HCT116 (cell line): ENCODE measurements at regions not wholly inside any gene's neighbourhood (a gene's known extent, or its start where the extent isn't known, plus 50 kb on each side); places are given as distances from the start of the nearest gene placed in this dataset.

Experiments used
- ATAC-seq: fragments of 200-7000 bp; cut with Tn5 transposase; 2 replicates; pipeline ENCODE4 v1.9.1; 2020; ENCODE audit warnings: mild to moderate bottlenecking, moderate library complexity
- BruUV-seq: library from RNA; stranded (reverse); fragments of 400-500 nt; replicated peaks from 2 replicates; lab custom pipeline; 2021; lab: Mats Ljungman, UMichigan
- CTCF ChIA-PET: fragments of 300-600 bp; sonication (Branson Sonifier 250); formaldehyde crosslinking; loops from one replicate; lab custom pipeline; 2021; ENCODE audit warnings: antibody characterized with exemption; lab: Charles Lee
- POLR2A ChIA-PET: fragments of 300-600, 350-600 bp; sonication (Branson Sonifier 250); formaldehyde crosslinking; loops from one replicate; lab custom pipeline; 2021; ENCODE audit warnings: antibody characterized with exemption; lab: Charles Lee
- RAD21 ChIA-PET, 2 experiments: fragments of 300-600 bp; sonication (Branson Sonifier 250); formaldehyde crosslinking; loops; one replicate each; lab custom pipeline; 2023; ENCODE audit warnings: low total read pairs in 2 of 2; ENCODE audit not compliant: uncharacterized antibody in 2 of 2, unreplicated experiment in 2 of 2, low non-redundant PET in 1 of 2; lab: Charles Lee
- DNase-seq: peaks from one replicate; pipeline ENCODE4 v3.0.0-alpha.2; 2010; ENCODE audit warnings: low read depth, low spot score
- H2AFZ ChIP-seq: fragments of 200-600 bp; shearing (Covaris generic), sonication (generic); 2 replicates; pipeline ENCODE4 v1.6.1; 2017; ENCODE audit warnings: low read depth, mixed run types, mixed read lengths, antibody characterized with exemption, low read length; ENCODE audit not compliant: poor library complexity, severe bottlenecking
- H3K27ac ChIP-seq: 2 replicates; pipeline ENCODE4 v1.5.1; 2012; ENCODE audit warnings: low read depth, low read length
- H3K27me3 ChIP-seq: fragments of 200-600 bp; sonication (generic); 2 replicates; pipeline ENCODE4 v1.6.1; 2016; ENCODE audit warnings: mixed run types, low read length, mixed read lengths; ENCODE audit not compliant: insufficient read depth
- H3K36me3 ChIP-seq, 2 experiments: fragments of 200-500 bp in 1 of 2; fragments of 200-600 bp in 1 of 2; sonication (Bioruptor generic) in 1 of 2; sonication (generic) in 1 of 2; 2 replicates each; pipeline versions ENCODE4 v1.5.1 to v1.6.1; 2014 to 2016; ENCODE audit warnings: low read length in 2 of 2, inconsistent platforms in 1 of 2, mixed read lengths in 1 of 2, mixed run types in 1 of 2; ENCODE audit not compliant: insufficient read depth in 2 of 2, control insufficient read depth in 1 of 2
- H3K4me1 ChIP-seq, 2 experiments: fragments of 200-600 bp in 1 of 2; sonication (generic) in 1 of 2; 2 replicates each; pipeline versions ENCODE4 v1.5.1 to v1.6.1; 2012 to 2017; ENCODE audit warnings: low read length in 2 of 2, inconsistent platforms in 1 of 2, mild to moderate bottlenecking in 1 of 2, mixed read lengths in 1 of 2, mixed run types in 1 of 2, moderate library complexity in 1 of 2; ENCODE audit not compliant: insufficient read depth in 2 of 2, control insufficient read depth in 1 of 2
- H3K4me2 ChIP-seq: fragments of 200-600 bp; sonication (generic); 2 replicates; pipeline ENCODE4 v1.6.1; 2017; ENCODE audit warnings: mixed run types, low read length, mixed read lengths
- H3K4me3 ChIP-seq, 2 experiments: fragments of 200-600 bp in 1 of 2; sonication (generic) in 1 of 2; replicated peaks in 1 of 2; 2 replicates each; pipeline ENCODE4 v1.5.1; 2011 to 2016; ENCODE audit warnings: low read length in 2 of 2, control low read depth in 1 of 2, low read depth in 1 of 2, mild to moderate bottlenecking in 1 of 2, mixed read lengths in 1 of 2, mixed run types in 1 of 2
- H3K79me2 ChIP-seq: fragments of 200-600 bp; sonication (generic); 2 replicates; pipeline ENCODE4 v1.6.1; 2017; ENCODE audit warnings: mild to moderate bottlenecking, mixed run types, low read length, moderate library complexity, mixed read lengths; ENCODE audit not compliant: insufficient read depth
- H3K9ac ChIP-seq: fragments of 200-600 bp; sonication (generic); 2 replicates; pipeline ENCODE4 v1.6.1; 2016; ENCODE audit warnings: low read length, mixed read lengths
- H3K9me2 ChIP-seq: fragments of 200-600 bp; sonication (generic), shearing (Covaris generic); 2 replicates; pipeline ENCODE4 v1.6.1; 2017; ENCODE audit warnings: mixed run types, mild to moderate bottlenecking, moderate library complexity; ENCODE audit not compliant: insufficient read depth
- H3K9me3 ChIP-seq, 2 experiments: fragments of 200-500 bp in 1 of 2; fragments of 200-600 bp in 1 of 2; sonication (Bioruptor generic) in 1 of 2; sonication (generic) in 1 of 2; 2 replicates each; pipeline ENCODE4 v1.6.1; 2014 to 2017; ENCODE audit warnings: low read length in 2 of 2, mixed read lengths in 2 of 2, inconsistent platforms in 1 of 2, low read depth in 1 of 2, mild to moderate bottlenecking in 1 of 2, mixed run types in 1 of 2, moderate library complexity in 1 of 2; ENCODE audit not compliant: control insufficient read depth in 1 of 2, insufficient read depth in 1 of 2
- H4K20me1 ChIP-seq: fragments of 200-600 bp; sonication (generic), shearing (Covaris generic); 2 replicates; pipeline ENCODE4 v1.6.1; 2017; ENCODE audit warnings: mixed run types, mild to moderate bottlenecking, moderate library complexity; ENCODE audit not compliant: insufficient read depth
- ATF3 ChIP-seq: IDR thresholded peaks from 2 replicates; pipeline ENCODE4 v1.6.1; 2012
- JUND ChIP-seq: IDR thresholded peaks from 2 replicates; pipeline ENCODE4 v1.6.1; 2012
- SIN3A ChIP-seq: IDR thresholded peaks from 2 replicates; pipeline ENCODE4 v1.6.1; 2012; ENCODE audit warnings: low read depth
- TCF7L2 ChIP-seq: IDR thresholded peaks from 2 replicates; pipeline ENCODE4 v1.7.0; 2011; ENCODE audit warnings: borderline replicate concordance, inconsistent platforms; ENCODE audit not compliant: insufficient read depth, insufficient read length; ENCODE audit errors: extremely low read depth
- YY1 ChIP-seq: IDR thresholded peaks from 2 replicates; pipeline ENCODE4 v1.6.1; 2011; ENCODE audit warnings: low read length, low read depth, moderate library complexity, mild to moderate bottlenecking; ENCODE audit not compliant: insufficient replicate concordance; ENCODE audit errors: extremely low read depth
- ZBTB33 ChIP-seq: IDR thresholded peaks from 2 replicates; pipeline ENCODE4 v1.6.1; 2011; ENCODE audit warnings: mild to moderate bottlenecking, low read length, moderate library complexity; ENCODE audit not compliant: insufficient replicate concordance; ENCODE audit errors: extremely low read depth
- intact Hi-C: fragments of 100-400 bp; cut with micrococcal nuclease; formaldehyde crosslinking; loops from 2 replicates; pipeline ENCODE4 v1.10.0; 2022

DNA sequence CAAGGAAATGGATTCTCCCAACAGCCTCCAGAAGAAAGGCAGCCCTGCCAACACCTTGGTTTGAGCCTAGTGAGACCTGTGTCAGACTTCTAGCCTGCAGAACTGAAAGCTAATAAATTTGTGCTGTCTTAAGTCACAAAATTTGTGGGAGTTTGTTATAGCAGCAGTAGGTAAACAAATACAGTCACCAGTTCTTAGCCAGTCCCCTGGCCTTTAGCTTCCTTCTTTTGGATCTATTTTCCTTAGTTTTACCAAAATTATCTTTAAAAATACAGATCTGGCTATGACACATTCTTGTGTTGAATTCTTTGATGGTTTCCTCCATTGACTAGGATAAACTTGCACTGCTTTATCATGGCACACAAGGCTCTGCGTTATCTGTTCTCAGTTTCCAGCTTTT lies 697.9 kb upstream of the FANCL start (continued):
- TF ChIP-seq ZBTB33 (no peak), TCF7L2 (no peak)
- TF ChIP-seq, all 23 proteins: peak for 0

DNA sequence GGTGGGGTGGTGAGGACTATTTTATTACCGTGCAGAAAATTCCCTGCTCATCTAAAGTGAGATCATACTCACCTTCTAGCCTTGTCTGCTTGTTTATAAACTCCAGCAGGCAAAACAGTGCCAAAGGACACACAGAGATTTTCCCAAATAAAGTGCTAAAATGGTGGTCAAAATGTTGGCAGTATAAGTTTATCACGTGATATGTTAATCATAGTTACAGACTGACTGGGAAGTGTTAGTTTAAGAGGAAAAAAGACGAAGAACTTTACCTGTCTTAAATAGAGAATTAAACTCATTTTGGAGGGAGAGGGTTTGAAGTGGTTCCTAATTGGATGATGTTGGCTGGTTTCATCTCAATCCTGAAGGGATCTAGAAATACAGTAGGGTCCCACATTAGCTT lies 691.7 kb upstream of the FANCL start:
- no peaks in the 10 kb centered on the region for H3K79me2 ChIP-seq
- ChIA-PET RAD21 (no interaction called here), CTCF (no interaction called here), POLR2A (no interaction called here)
- H3K27ac ChIP-seq, result no peak overlapping the region
- BruUV-seq, result no TSS peak
- ATAC-seq (no peak), DNase-seq (no peak)
- H3K9me2 ChIP-seq, result no peaks in the 10 kb centered on the region
- no peak overlapping the region for H2AFZ ChIP-seq
- H3K4me1 ChIP-seq, result no peaks in the 10 kb centered on the region
- H3K4me3 ChIP-seq, result no peak overlapping the region
- no peaks in the 10 kb centered on the region for H3K9me3 ChIP-seq
- H3K4me2 ChIP-seq, result no peak overlapping the region
- no peaks in the 10 kb centered on the region for H4K20me1 ChIP-seq
- TF ChIP-seq YY1, result no peak
- no peak for TF ChIP-seq SIN3A
- TF ChIP-seq JUND, result no peak
- TF ChIP-seq TCF7L2, result no peak
- no peak for TF ChIP-seq ATF3
- peaks cover 3% of the 10 kb centered on the region; the same call in 1 of the 2 replicates for H3K27me3 ChIP-seq
- H3K9ac ChIP-seq, result no peak overlapping the region
- H3K36me3 ChIP-seq, result no peaks in the 10 kb centered on the region
- intact Hi-C loops, result no loop called here
